OCI-LY1 (cell line): ENCODE measurements at regions not wholly inside any gene's neighbourhood (a gene's known extent, or its start where the extent isn't known, plus 50 kb on each side); places are given as distances from the start of the nearest gene placed in this dataset.

Source experiments
- CTCF ChIP-seq: fragments of 200-600 bp; sonication (generic), shearing (Covaris generic); IDR thresholded peaks from 2 replicates; pipeline ENCODE4 v1.5.1; 2017; ENCODE audit warnings: mild to moderate bottlenecking, antibody characterized with exemption, low read length, moderate library complexity, mixed read lengths
- EZH2 ChIP-seq: fragments of 200-600 bp; sonication (generic), shearing (Covaris generic); IDR thresholded peaks from 2 replicates; pipeline ENCODE4 v1.8.0; 2017; ENCODE audit warnings: borderline replicate concordance, mixed run types, mild to moderate bottlenecking, antibody characterized with exemption, low read length, moderate library complexity, mixed read lengths

- TF ChIP-seq CTCF (no peak), EZH2 (no peak)
Observed at GRCh38 chr14:27015065-27015464, 417.2 kb upstream of the NOVA1 start.
